ENCODE measurements at regions not wholly inside any gene's neighbourhood (a gene's known extent, or its start where the extent isn't known, plus 50 kb on each side); places are given as distances from the start of the nearest gene placed in this dataset.
"Not testable (repeated sequence)": the region's sequence is repeated elsewhere in the genome, so short reads cannot be mapped to it uniquely, and the experiment has no call there.

DNA sequence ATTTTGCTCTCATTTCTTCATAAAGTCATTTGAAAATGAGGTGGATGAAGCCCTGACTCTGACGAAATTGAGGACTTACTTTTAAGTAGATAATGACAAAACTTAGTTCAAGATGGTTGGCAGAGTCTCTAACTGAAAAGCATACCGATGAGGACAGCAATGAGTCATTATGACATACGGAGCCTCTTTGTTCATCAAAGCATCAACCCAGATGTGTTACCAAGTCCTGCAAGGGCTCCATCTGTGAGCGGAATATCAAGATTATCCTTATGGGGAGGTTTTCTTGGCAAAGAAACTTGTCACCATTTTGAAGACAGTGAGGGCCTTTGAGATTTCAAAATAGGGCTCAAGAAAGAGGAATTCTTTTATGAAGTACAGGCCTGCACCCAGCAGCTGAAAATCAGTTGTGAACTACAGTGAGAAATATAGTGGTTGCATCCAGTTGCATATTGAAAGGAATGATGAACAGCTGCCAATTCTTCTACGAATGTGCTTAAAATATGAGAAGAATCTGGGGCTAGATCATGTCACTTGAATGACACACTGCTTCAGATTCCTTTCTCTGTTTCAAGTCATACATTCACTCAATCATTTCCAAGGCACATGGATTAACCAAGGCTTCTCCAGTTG lies 86.6 kb upstream of the SLC24A2 start:
- H3K4me3 ChIP-seq (ENCODE audit: low read length), result no peak overlapping the region
- H3K9me3 ChIP-seq (ENCODE audit: control insufficient read depth, low read length), result no peaks in the 10 kb centered on the region
- H3K36me3 Mint-ChIP-seq (ENCODE audit: low read depth), result no peaks in the 10 kb centered on the region
- H3K36me3 ChIP-seq (ENCODE audit: control insufficient read depth, insufficient read depth, low read length), result no peaks in the 10 kb centered on the region
- no peak for DNase-seq
- no peaks in the 10 kb centered on the region for H3K27me3 ChIP-seq (ENCODE audit: control insufficient read depth, insufficient read depth, low read length, poor library complexity, severe bottlenecking)
- no peaks in the 10 kb centered on the region for H3K27me3 Mint-ChIP-seq (ENCODE audit: insufficient read depth)
- peaks cover 4% of the 10 kb centered on the region for H3K9me3 Mint-ChIP-seq
- no peak overlapping the region for H3K9ac ChIP-seq (ENCODE audit: extremely low read depth, low read length, poor library complexity, severe bottlenecking)
- H3K4me1 ChIP-seq (ENCODE audit: control insufficient read depth, insufficient read depth, low read length), result no peaks in the 10 kb centered on the region
- H3K4me1 Mint-ChIP-seq, result no peaks in the 10 kb centered on the region
- no peak overlapping the region for H3K27ac Mint-ChIP-seq
- no peak overlapping the region for H3K4me3 Mint-ChIP-seq
- TF ChIP-seq, protein P1, sequence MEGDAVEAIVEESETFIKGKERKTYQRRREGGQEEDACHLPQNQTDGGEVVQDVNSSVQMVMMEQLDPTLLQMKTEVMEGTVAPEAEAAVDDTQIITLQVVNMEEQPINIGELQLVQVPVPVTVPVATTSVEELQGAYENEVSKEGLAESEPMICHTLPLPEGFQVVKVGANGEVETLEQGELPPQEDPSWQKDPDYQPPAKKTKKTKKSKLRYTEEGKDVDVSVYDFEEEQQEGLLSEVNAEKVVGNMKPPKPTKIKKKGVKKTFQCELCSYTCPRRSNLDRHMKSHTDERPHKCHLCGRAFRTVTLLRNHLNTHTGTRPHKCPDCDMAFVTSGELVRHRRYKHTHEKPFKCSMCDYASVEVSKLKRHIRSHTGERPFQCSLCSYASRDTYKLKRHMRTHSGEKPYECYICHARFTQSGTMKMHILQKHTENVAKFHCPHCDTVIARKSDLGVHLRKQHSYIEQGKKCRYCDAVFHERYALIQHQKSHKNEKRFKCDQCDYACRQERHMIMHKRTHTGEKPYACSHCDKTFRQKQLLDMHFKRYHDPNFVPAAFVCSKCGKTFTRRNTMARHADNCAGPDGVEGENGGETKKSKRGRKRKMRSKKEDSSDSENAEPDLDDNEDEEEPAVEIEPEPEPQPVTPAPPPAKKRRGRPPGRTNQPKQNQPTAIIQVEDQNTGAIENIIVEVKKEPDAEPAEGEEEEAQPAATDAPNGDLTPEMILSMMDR (conservative IDR thresholded peaks at IDR 0.05), result no peak
- 89 to 93% methylated on average over 5 of the region's 5 CpGs for WGBS, 2 experiments (ENCODE audit: insufficient coverage in 1 of 2, insufficient read length in 1 of 2)
- no peak overlapping the region for H3K27ac ChIP-seq (ENCODE audit: low read depth, low read length)

DNA sequence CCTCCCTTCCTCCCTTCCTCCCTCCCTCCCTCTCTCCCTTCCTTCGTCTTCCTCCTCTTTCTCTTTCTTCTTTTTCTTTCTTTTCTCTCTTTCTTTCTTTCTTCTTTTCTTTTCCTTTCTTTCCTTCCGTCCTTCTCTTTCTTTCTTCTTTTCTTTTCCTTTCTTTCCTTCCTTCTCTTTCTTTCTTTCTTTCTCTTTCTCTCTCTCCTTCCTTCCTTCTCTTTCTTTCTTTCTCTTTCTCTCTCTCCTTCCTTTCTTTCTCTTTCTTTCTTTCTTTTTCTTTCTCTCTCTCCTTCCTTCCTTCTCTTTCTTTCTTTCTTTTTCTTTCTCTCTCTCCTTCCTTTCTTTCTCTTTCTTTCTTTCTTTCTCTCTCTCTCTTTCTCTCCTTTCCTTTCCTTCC lies 84.4 kb upstream of the SLC24A2 start:
- not testable (repeated sequence) for H3K27ac ChIP-seq (ENCODE audit: low read depth, low read length); H3K27ac Mint-ChIP-seq; H3K27me3 ChIP-seq (ENCODE audit: control insufficient read depth, insufficient read depth, low read length, poor library complexity, severe bottlenecking); H3K36me3 Mint-ChIP-seq (ENCODE audit: low read depth); H3K4me3 Mint-ChIP-seq; H3K4me1 ChIP-seq (ENCODE audit: control insufficient read depth, insufficient read depth, low read length); H3K9me3 Mint-ChIP-seq; H3K36me3 ChIP-seq (ENCODE audit: control insufficient read depth, insufficient read depth, low read length); H3K9ac ChIP-seq (ENCODE audit: extremely low read depth, low read length, poor library complexity, severe bottlenecking); H3K4me1 Mint-ChIP-seq; H3K4me3 ChIP-seq (ENCODE audit: low read length); DNase-seq; H3K27me3 Mint-ChIP-seq (ENCODE audit: insufficient read depth); H3K9me3 ChIP-seq (ENCODE audit: control insufficient read depth, low read length)
- 85 to 90% methylated on average over 2 of the region's 2 CpGs for WGBS, 2 experiments (ENCODE audit: insufficient coverage in 1 of 2, insufficient read length in 1 of 2)

GRCh38 chr9:19870988-19871387 lies 82.2 kb upstream of the SLC24A2 start:
- Histone ChIP-seq H3K27ac (ENCODE audit: low read depth, low read length) (no peak overlapping the region), H3K9ac (ENCODE audit: extremely low read depth, low read length, poor library complexity, severe bottlenecking) (no peak overlapping the region), H3K4me3 (ENCODE audit: low read length) (no peak overlapping the region), H3K9me3 (ENCODE audit: control insufficient read depth, low read length) (no peaks in the 10 kb centered on the region), H3K4me1 (ENCODE audit: control insufficient read depth, insufficient read depth, low read length) (no peaks in the 10 kb centered on the region), H3K36me3 (ENCODE audit: control insufficient read depth, insufficient read depth, low read length) (no peaks in the 10 kb centered on the region), H3K27me3 (ENCODE audit: control insufficient read depth, insufficient read depth, low read length, poor library complexity, severe bottlenecking) (no peaks in the 10 kb centered on the region)
- Mint-ChIP-seq H3K27me3 (ENCODE audit: insufficient read depth) (no peaks in the 10 kb centered on the region), H3K27ac (no peak overlapping the region), H3K4me1 (no peaks in the 10 kb centered on the region), H3K4me3 (no peak overlapping the region), H3K9me3 (peaks cover 4% of the 10 kb centered on the region), H3K36me3 (ENCODE audit: low read depth) (no peaks in the 10 kb centered on the region)
- TF ChIP-seq, protein P1 (conservative IDR thresholded peaks at IDR 0.05), result no peak
- 93% methylated on average over 2 of the region's 2 CpGs; no CpG with 5 or more reads in 1 of the 2 experiments for WGBS, 2 experiments (ENCODE audit: insufficient coverage in 1 of 2, insufficient read length in 1 of 2)
- DNase-seq, result no peak

DNA sequence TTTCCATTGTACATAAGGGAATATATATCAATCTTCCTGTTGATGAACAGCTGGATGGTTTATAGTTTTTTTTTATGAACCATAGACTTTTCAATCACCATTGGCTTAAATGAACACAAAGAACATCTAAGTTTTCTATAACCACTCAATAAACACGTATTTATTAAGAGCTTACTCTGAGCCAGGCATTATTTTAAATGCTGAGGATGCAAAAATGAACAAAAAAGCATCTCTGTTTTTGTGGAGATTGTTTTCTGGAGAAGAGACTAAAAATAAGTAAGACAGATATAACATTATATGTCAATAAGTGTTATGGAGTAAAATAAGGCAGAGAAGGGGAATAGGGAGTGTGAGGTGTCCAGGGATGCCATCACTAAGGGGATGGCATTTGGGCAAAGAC lies 52.1 kb upstream of the SLC24A2 start:
- 81% methylated on average over 1 of the region's 1 CpG; no CpG with 5 or more reads in 1 of the 2 experiments for WGBS, 2 experiments (ENCODE audit: insufficient coverage in 1 of 2, insufficient read length in 1 of 2)

More for the DNA sequence above, 52.1 kb upstream of the SLC24A2 start:
- DNase-seq, result no peak
- Histone ChIP-seq H3K9me3 (ENCODE audit: control insufficient read depth, low read length) (no peaks in the 10 kb centered on the region), H3K27me3 (ENCODE audit: control insufficient read depth, insufficient read depth, low read length, poor library complexity, severe bottlenecking) (no peaks in the 10 kb centered on the region), H3K27ac (ENCODE audit: low read depth, low read length) (no peak overlapping the region), H3K36me3 (ENCODE audit: control insufficient read depth, insufficient read depth, low read length) (no peaks in the 10 kb centered on the region), H3K4me3 (ENCODE audit: low read length) (no peak overlapping the region), H3K9ac (ENCODE audit: extremely low read depth, low read length, poor library complexity, severe bottlenecking) (no peak overlapping the region), H3K4me1 (ENCODE audit: control insufficient read depth, insufficient read depth, low read length) (no peaks in the 10 kb centered on the region)
- Mint-ChIP-seq H3K27me3 (ENCODE audit: insufficient read depth) (no peaks in the 10 kb centered on the region), H3K27ac (no peak overlapping the region), H3K36me3 (ENCODE audit: low read depth) (no peaks in the 10 kb centered on the region), H3K4me1 (no peaks in the 10 kb centered on the region), H3K4me3 (no peak overlapping the region), H3K9me3 (peaks cover 8% of the 10 kb centered on the region)
- TF ChIP-seq, protein P1 (conservative IDR thresholded peaks at IDR 0.05), result no peak

Data from endodermal cell (in vitro differentiated cells).